CD8-positive, alpha-beta memory T cell (primary cell): ENCODE measurements at regions not wholly inside any gene's neighbourhood (a gene's known extent, or its start where the extent isn't known, plus 50 kb on each side); places are given as distances from the start of the nearest gene placed in this dataset.

Experiments used
- CTCF ChIA-PET: fragments of 350-600 bp; sonication (Branson Sonifier 250); formaldehyde crosslinking; loops from one replicate; lab custom pipeline; 2021; ENCODE audit warnings: antibody characterized with exemption; lab: Charles Lee
- POLR2A ChIA-PET: fragments of 350-600 bp; sonication (Branson Sonifier 250); formaldehyde crosslinking; loops from one replicate; lab custom pipeline; 2021; ENCODE audit warnings: antibody characterized with exemption; lab: Charles Lee
- DNase-seq, 5 donors: peaks; one replicate each; pipeline versions ENCODE4 v3.0.0 to v3.0.0-alpha.2; 2020 to 2022; ENCODE audit warnings: mixed read lengths in 1 of 5
- H3K27ac ChIP-seq: one replicate; pipeline ENCODE4 v1.7.0; 2013; ENCODE audit warnings: low read depth, mild to moderate bottlenecking, low read length, moderate library complexity
- H3K27me3 ChIP-seq: 2 replicates; pipeline ENCODE4 v1.7.0; 2013; ENCODE audit warnings: low read length, mild to moderate bottlenecking; ENCODE audit not compliant: insufficient read depth, poor library complexity, severe bottlenecking
- H3K36me3 ChIP-seq: 2 replicates; pipeline ENCODE4 v1.7.0; 2013; ENCODE audit warnings: mild to moderate bottlenecking, low read length, moderate library complexity; ENCODE audit not compliant: insufficient read depth
- H3K4me1 ChIP-seq: 2 replicates; pipeline ENCODE4 v1.7.0; 2013; ENCODE audit warnings: mild to moderate bottlenecking, low read length, moderate library complexity; ENCODE audit not compliant: insufficient read depth
- H3K4me3 ChIP-seq: 2 replicates; pipeline ENCODE4 v1.7.0; 2013; ENCODE audit warnings: mild to moderate bottlenecking, low read length
- H3K9me3 ChIP-seq: 2 replicates; pipeline ENCODE4 v1.7.0; 2013; ENCODE audit warnings: mild to moderate bottlenecking, low read length
- H3K27ac Mint-ChIP-seq, 8 donors: one replicate each; pipeline ENCODE4 v1.8.0; 2020 to 2021; ENCODE audit warnings: mixed read lengths in 8 of 8, mild to moderate bottlenecking in 6 of 8, inconsistent platforms in 3 of 8, moderate library complexity in 3 of 8
- H3K27me3 Mint-ChIP-seq, 2 donors: one replicate each; pipeline ENCODE4 v1.8.0; 2020 to 2021; ENCODE audit warnings: mixed read lengths in 2 of 2, mild to moderate bottlenecking in 1 of 2, moderate library complexity in 1 of 2
- H3K36me3 Mint-ChIP-seq, 3 donors: one replicate each; pipeline ENCODE4 v1.8.0; 2020 to 2021; ENCODE audit warnings: mixed read lengths in 3 of 3, inconsistent platforms in 1 of 3, mild to moderate bottlenecking in 1 of 3
- H3K4me1 Mint-ChIP-seq, 3 donors: one replicate each; pipeline ENCODE4 v1.8.0; 2020 to 2021; ENCODE audit warnings: mixed read lengths in 3 of 3, inconsistent platforms in 1 of 3, mild to moderate bottlenecking in 1 of 3
- H3K4me3 Mint-ChIP-seq, 7 donors: one replicate each; pipeline ENCODE4 v1.8.0; 2020 to 2021; ENCODE audit warnings: mixed read lengths in 7 of 7, mild to moderate bottlenecking in 6 of 7, moderate library complexity in 4 of 7, inconsistent platforms in 2 of 7
- H3K9me3 Mint-ChIP-seq, 5 donors: one replicate each; pipeline ENCODE4 v1.8.0; 2020 to 2022; ENCODE audit warnings: mixed read lengths in 5 of 5, mild to moderate bottlenecking in 3 of 5, moderate library complexity in 2 of 5, inconsistent platforms in 1 of 5

DNA sequence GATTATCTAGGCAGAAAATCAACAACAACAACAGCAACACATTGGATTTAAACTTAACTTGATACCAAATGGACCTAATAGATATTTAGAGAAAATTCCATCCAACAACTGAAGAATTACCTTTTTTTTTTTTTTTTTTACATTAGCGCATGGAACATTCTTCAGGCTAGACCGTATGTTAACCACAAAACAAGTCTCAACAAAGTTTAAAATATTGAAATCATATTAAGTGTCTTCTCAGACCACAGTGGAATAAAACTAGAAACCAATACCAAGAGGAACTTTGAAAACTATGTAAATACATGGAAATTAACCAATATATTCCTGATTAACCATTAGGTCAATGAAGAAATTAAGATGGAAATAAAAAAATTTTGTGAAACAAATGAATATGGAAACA, 315.8 kb downstream of the CSNK1G3 start:
- no peak overlapping the region for H3K4me3 Mint-ChIP-seq
- peaks cover 0 to 10% (median 6%) of the 10 kb centered on the region in 5 donors for H3K9me3 Mint-ChIP-seq
- no peaks in the 10 kb centered on the region for H3K4me1 ChIP-seq
- no peaks in the 10 kb centered on the region for H3K9me3 ChIP-seq
- H3K27me3 Mint-ChIP-seq, result no peaks in the 10 kb centered on the region
- no peaks in the 10 kb centered on the region for H3K36me3 ChIP-seq
- ChIA-PET POLR2A (no interaction called here), CTCF (no interaction called here)
- no peaks in the 10 kb centered on the region for H3K36me3 Mint-ChIP-seq
- no peak overlapping the region for H3K4me3 ChIP-seq
- DNase-seq, result no peak
- no peaks in the 10 kb centered on the region for H3K4me1 Mint-ChIP-seq
- H3K27ac Mint-ChIP-seq, result no peak overlapping the region
- H3K27me3 ChIP-seq, result no peaks in the 10 kb centered on the region
- H3K27ac ChIP-seq, result no peak overlapping the region

DNA sequence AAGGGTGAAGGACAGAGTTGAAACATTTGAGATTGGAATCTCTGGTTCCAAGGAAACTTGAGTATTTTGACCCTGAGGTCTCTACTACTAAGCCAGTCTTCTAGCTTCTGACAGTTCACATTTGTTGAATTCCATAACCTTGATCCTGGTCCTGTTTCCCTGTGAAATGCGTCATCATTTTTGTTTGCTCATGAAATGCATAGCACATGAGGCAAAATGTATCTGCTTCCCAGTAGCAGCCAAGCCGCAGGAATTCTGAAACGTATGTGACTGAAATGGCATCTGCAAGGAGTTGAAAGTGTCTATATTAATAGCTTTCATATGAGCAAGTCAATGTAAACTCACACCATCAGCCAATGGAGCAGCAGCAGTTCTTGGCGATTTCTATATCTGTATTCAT, 307.9 kb downstream of the CSNK1G3 start:
- no peaks in the 10 kb centered on the region for H3K27me3 ChIP-seq
- POLR2A ChIA-PET, result no interaction called here
- no peak overlapping the region for H3K4me3 Mint-ChIP-seq
- no peaks in the 10 kb centered on the region for H3K4me1 Mint-ChIP-seq
- CTCF ChIA-PET, result no interaction called here
- H3K36me3 ChIP-seq, result no peaks in the 10 kb centered on the region
- H3K9me3 Mint-ChIP-seq, result peaks cover 0 to 5% (median 0%) of the 10 kb centered on the region in 5 donors
- no peaks in the 10 kb centered on the region for H3K4me1 ChIP-seq
- no peak overlapping the region for H3K4me3 ChIP-seq
- H3K36me3 Mint-ChIP-seq, result no peaks in the 10 kb centered on the region
- no peak overlapping the region for H3K27ac Mint-ChIP-seq
- no peak for DNase-seq
- no peak overlapping the region for H3K27ac ChIP-seq
- H3K27me3 Mint-ChIP-seq, result no peaks in the 10 kb centered on the region
- no peaks in the 10 kb centered on the region for H3K9me3 ChIP-seq

DNA sequence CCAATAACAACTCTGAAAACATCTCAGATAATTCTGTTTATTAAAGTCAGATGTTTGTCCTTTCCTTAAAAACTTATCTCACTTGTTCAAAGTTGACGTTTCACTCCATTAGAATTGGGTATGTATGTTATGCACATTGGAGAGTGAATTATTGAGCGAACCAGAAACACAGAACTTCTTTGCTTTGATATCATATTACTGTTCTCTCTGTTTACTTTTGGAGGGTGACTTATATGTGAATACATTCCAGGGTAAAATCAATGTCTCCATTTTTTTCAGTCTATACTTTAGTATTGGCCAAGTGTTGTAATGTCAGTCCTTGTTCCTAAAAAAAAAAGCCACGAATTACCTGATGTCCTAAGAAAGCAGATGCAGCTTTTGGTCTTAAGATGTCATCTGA, 307.4 kb downstream of the CSNK1G3 start:
- peaks cover 0 to 5% (median 0%) of the 10 kb centered on the region in 5 donors for H3K9me3 Mint-ChIP-seq

DNA sequence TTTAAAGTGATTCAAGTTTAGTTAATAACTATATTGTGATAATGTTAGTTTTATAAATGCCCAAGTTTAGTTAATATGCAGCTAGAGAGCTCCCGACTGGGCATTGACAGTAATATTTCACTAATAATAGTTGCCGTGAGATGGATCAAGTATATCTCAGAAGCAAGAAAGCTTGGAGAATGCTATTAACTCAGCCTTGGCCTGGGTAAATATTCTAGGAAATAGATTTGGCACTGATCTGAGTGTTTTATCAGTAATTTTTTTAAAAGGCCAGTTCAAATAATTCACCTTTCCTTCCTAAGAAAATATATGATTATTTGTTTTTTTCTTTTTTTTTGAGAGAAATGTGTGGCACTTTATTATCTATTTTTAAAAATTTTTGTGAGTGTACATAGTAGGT, 305.3 kb downstream of the CSNK1G3 start:
- H3K4me1 ChIP-seq, result no peaks in the 10 kb centered on the region
- Mint-ChIP-seq H3K27ac (no peak overlapping the region), H3K4me3 (no peak overlapping the region), H3K36me3 (no peaks in the 10 kb centered on the region), H3K4me1 (no peaks in the 10 kb centered on the region), H3K27me3 (no peaks in the 10 kb centered on the region), H3K9me3 (peaks cover 0 to 11% (median 0%) of the 10 kb centered on the region in 5 donors)
- H3K36me3 ChIP-seq, result no peaks in the 10 kb centered on the region
- no peak overlapping the region for H3K27ac ChIP-seq
- POLR2A ChIA-PET, result no interaction called here
- no peak for DNase-seq
- CTCF ChIA-PET, result interaction anchor here (0.9 kb wide), 1 partner anchor 51 kb away, joined by 3 read pairs; no protein-coding TSS in a partner anchor
- no peaks in the 10 kb centered on the region for H3K27me3 ChIP-seq
- no peaks in the 10 kb centered on the region for H3K9me3 ChIP-seq
- no peak overlapping the region for H3K4me3 ChIP-seq

More for the DNA sequence above, 307.4 kb downstream of the CSNK1G3 start:
- no peaks in the 10 kb centered on the region for H3K27me3 Mint-ChIP-seq
- Histone ChIP-seq H3K4me1 (no peaks in the 10 kb centered on the region), H3K27me3 (no peaks in the 10 kb centered on the region), H3K9me3 (no peaks in the 10 kb centered on the region), H3K36me3 (no peaks in the 10 kb centered on the region), H3K4me3 (no peak overlapping the region), H3K27ac (no peak overlapping the region)
- ChIA-PET POLR2A (no interaction called here), CTCF (no interaction called here)
- H3K4me1 Mint-ChIP-seq, result no peaks in the 10 kb centered on the region
- no peaks in the 10 kb centered on the region for H3K36me3 Mint-ChIP-seq
- H3K27ac Mint-ChIP-seq, result no peak overlapping the region
- no peak for DNase-seq
- no peak overlapping the region for H3K4me3 Mint-ChIP-seq

DNA sequence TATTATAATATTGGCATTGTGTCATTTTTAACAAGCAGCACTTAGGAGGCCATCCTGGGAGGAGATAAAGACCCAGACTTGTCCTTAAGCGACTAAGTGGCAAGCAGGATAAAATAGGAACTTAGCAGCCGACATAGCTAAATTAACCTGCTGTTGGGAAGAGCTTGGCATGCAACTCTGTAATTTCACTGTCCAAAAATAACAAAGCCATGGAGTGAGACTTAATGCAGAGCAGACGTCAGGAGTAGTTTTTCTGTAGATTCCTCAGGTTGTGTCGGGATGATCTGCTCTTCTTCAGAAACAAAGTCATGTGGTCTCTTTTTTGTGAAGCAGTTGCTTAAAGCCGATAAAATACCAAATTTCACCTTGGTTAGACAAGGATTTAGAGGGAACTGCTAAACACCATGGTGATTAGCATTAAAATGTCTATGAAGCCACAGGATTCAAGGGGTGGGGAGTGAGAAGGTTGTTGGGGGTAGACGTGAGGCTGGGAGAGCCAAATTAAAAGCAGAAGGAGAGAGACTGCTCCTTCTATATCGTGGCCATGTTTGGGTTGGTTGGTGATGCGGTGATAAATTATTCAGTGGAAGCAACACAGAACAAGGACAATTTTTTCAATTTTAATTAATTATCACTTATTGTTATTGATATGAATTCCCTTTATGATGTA, 303.0 kb downstream of the CSNK1G3 start:
- peaks cover 0 to 12% (median 0%) of the 10 kb centered on the region in 5 donors for H3K9me3 Mint-ChIP-seq
- no peaks in the 10 kb centered on the region for H3K27me3 Mint-ChIP-seq
- no peaks in the 10 kb centered on the region for H3K36me3 Mint-ChIP-seq
- no peak overlapping the region for H3K4me3 Mint-ChIP-seq
- H3K4me3 ChIP-seq, result no peak overlapping the region
- ChIA-PET CTCF (no interaction called here), POLR2A (no interaction called here)
- no peak overlapping the region for H3K27ac Mint-ChIP-seq
- no peak for DNase-seq
- H3K9me3 ChIP-seq, result no peaks in the 10 kb centered on the region
- H3K4me1 ChIP-seq, result no peaks in the 10 kb centered on the region
- no peaks in the 10 kb centered on the region for H3K36me3 ChIP-seq
- H3K27ac ChIP-seq, result no peak overlapping the region
- H3K4me1 Mint-ChIP-seq, result no peaks in the 10 kb centered on the region
- H3K27me3 ChIP-seq, result no peaks in the 10 kb centered on the region

DNA sequence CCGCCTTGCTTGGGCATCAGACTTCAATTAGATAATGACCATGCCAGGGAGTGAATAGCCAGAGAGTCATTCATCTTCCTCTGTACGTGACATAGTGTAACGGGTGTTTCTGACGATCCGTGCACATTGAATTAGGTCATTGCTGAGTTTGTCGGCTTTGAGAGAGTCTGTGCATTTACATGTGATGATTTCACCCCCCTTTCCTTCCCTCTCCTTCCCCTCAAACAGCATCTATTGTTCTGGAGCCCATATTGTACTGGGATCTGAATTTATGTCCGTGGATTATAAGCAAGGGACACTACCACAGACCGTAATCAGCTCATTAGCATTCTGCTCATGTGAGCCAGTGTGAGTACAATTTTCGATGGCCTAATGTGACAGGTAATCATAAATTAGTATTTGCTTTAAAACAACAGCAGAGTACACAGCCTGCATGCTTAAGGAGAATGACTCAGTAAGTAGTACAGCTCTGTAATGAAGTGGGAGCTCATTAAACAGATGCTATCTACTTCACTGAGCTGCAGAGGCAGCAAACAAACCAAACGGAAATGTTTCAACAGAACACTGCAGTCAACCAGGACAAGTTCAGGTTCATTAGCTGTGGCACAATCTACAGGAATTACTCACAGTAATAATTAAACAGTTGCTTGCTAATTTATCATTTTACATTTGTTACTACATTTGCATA, 302.1 kb downstream of the CSNK1G3 start:
- DNase-seq, result no peak
- Histone ChIP-seq H3K27me3 (no peaks in the 10 kb centered on the region), H3K27ac (no peak overlapping the region), H3K36me3 (no peaks in the 10 kb centered on the region), H3K4me3 (no peak overlapping the region), H3K9me3 (no peaks in the 10 kb centered on the region), H3K4me1 (no peaks in the 10 kb centered on the region)
- no peaks in the 10 kb centered on the region for H3K27me3 Mint-ChIP-seq
- no peak overlapping the region for H3K4me3 Mint-ChIP-seq
- H3K9me3 Mint-ChIP-seq, result peaks cover 0 to 12% (median 0%) of the 10 kb centered on the region in 5 donors
- no peak overlapping the region for H3K27ac Mint-ChIP-seq
- no peaks in the 10 kb centered on the region for H3K36me3 Mint-ChIP-seq
- CTCF ChIA-PET, result no interaction called here
- POLR2A ChIA-PET, result no interaction called here
- H3K4me1 Mint-ChIP-seq, result no peaks in the 10 kb centered on the region

DNA sequence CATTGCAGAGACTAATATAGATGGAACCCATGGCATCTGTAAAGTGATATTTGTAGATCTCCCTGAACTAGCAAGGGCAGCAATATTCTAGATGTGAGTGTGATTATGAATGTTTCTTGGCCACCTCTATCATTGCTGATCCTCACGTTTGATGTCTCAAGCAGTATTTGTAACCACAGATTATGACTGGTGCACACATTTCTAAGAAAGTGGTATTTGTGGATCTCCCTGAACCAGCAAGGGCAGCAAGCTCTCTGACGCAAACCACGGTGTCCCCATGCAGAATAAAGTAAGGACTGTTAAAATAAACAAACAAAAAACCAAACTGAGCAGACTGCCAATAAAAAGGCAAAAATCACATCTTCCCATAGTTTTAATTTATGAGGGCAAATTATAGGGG, 301.3 kb downstream of the CSNK1G3 start:
- no peak overlapping the region for H3K27ac Mint-ChIP-seq
- ChIA-PET POLR2A (no interaction called here), CTCF (no interaction called here)
- Histone ChIP-seq H3K9me3 (no peaks in the 10 kb centered on the region), H3K27me3 (no peaks in the 10 kb centered on the region), H3K4me3 (no peak overlapping the region), H3K36me3 (no peaks in the 10 kb centered on the region), H3K27ac (no peak overlapping the region), H3K4me1 (no peaks in the 10 kb centered on the region)
- H3K9me3 Mint-ChIP-seq, result peaks cover 0 to 12% (median 0%) of the 10 kb centered on the region in 5 donors
- no peak for DNase-seq
- H3K27me3 Mint-ChIP-seq, result no peaks in the 10 kb centered on the region
- H3K4me3 Mint-ChIP-seq, result no peak overlapping the region
- no peaks in the 10 kb centered on the region for H3K36me3 Mint-ChIP-seq
- H3K4me1 Mint-ChIP-seq, result no peaks in the 10 kb centered on the region

DNA sequence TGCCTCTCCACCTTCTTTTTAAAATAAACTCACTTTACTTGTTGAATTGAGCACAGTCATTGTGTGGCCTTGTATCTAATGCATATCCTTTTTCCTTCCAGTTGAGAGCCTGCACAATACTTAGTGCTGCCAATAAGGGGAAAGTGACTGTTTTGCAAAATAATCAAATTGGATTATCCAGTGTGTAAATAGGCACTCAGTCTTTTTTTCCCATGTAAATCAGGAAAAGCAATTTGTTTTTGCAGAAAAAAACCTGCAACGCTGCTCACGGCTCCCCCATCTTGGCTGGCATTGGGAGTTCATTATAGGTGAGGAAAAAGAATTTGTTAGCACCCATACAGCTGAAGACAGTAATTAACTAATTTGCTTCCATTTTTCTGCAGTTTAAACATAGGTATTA, 299.9 kb downstream of the CSNK1G3 start:
- Mint-ChIP-seq H3K4me1 (no peaks in the 10 kb centered on the region), H3K4me3 (no peak overlapping the region), H3K36me3 (no peaks in the 10 kb centered on the region), H3K27me3 (no peaks in the 10 kb centered on the region), H3K27ac (no peak overlapping the region), H3K9me3 (peaks cover 0 to 12% (median 0%) of the 10 kb centered on the region in 5 donors)
- no peak for DNase-seq
- ChIA-PET CTCF (no interaction called here), POLR2A (no interaction called here)
- Histone ChIP-seq H3K27ac (no peak overlapping the region), H3K4me3 (no peak overlapping the region), H3K27me3 (no peaks in the 10 kb centered on the region), H3K36me3 (no peaks in the 10 kb centered on the region), H3K4me1 (no peaks in the 10 kb centered on the region), H3K9me3 (no peaks in the 10 kb centered on the region)
